Esophagus squamous epithelium (tissue), 5 donors: ENCODE measurements at regions not wholly inside any gene's neighbourhood (a gene's known extent, or its start where the extent isn't known, plus 50 kb on each side); places are given as distances from the start of the nearest gene placed in this dataset.

Source experiments
- DNase-seq: peaks from one replicate; lab custom pipeline; 2025; lab: John Stamatoyannopoulos, UW
- H3K27ac ChIP-seq, 4 donors: fragments of 200-600 bp; sonication (generic); one replicate each; pipeline ENCODE4 v1.5.1; 2016 to 2019; ENCODE audit warnings: mild to moderate bottlenecking in 1 of 4
- H3K27me3 ChIP-seq, 4 donors: fragments of 200-600 bp; sonication (generic); 1 replicate in 3 of 4; 2 replicates in 1 of 4; pipeline versions ENCODE4 v1.5.1 to v1.6.0; 2017 to 2021; ENCODE audit warnings: antibody characterized with exemption in 1 of 4
- H3K36me3 ChIP-seq, 3 donors: fragments of 200-600 bp; sonication (generic); one replicate each; pipeline ENCODE4 v1.5.1; 2016 to 2019
- H3K4me1 ChIP-seq, 3 donors: fragments of 200-600 bp; sonication (generic); one replicate each; pipeline ENCODE4 v1.5.1; 2017 to 2019
- H3K4me3 ChIP-seq, 4 donors: fragments of 200-600 bp; sonication (generic); 1 replicate in 3 of 4; 2 replicates in 1 of 4; pipeline ENCODE4 v1.5.1; 2016 to 2019; ENCODE audit warnings: mild to moderate bottlenecking in 2 of 4, moderate library complexity in 1 of 4
- H3K9me3 ChIP-seq, 3 donors: fragments of 200-600 bp; sonication (generic); one replicate each; pipeline ENCODE4 v1.5.1; 2016 to 2019
- CTCF ChIP-seq, 6 experiments: fragments of 450-650 bp in 4 of 6; fragments of 200-600 bp in 2 of 6; sonication (generic) in 2 of 6; IDR thresholded peaks; one replicate each; pipeline ENCODE4 v1.5.1; 2016 to 2019; ENCODE audit warnings: antibody characterized with exemption in 6 of 6, mild to moderate bottlenecking in 4 of 6, moderate library complexity in 4 of 6
- POLR2A ChIP-seq, 4 donors: fragments of 450-650 bp; IDR thresholded peaks; one replicate each; pipeline ENCODE4 v1.6.1; 2017; ENCODE audit warnings: antibody characterized with exemption in 4 of 4, mild to moderate bottlenecking in 4 of 4, moderate library complexity in 3 of 4
- WGBS, 2 donors: methylation state at CpG; one replicate each; pipeline ENCODE4 v1.1.5; 2018; 5-methylcytosine and 5-hydroxymethylcytosine counted together
- intact Hi-C: fragments of 100-400 bp; cut with DNase I; formaldehyde crosslinking; loops from one replicate; pipeline ENCODE4 v1.15.0; 2022
- donor health status: DM: yes; HTN: yes; CAD: no.

- Histone ChIP-seq H3K36me3 (no peaks in the 10 kb centered on the region), H3K4me3 (no peak overlapping the region), H3K27me3 (no peaks in the 10 kb centered on the region), H3K27ac (no peak overlapping the region), H3K9me3 (peaks cover 0 to 15% (median 10%) of the 10 kb centered on the region in 3 donors), H3K4me1 (peaks cover 0 to 32% (median 0%) of the 10 kb centered on the region in 3 donors)
- no peak for DNase-seq
- intact Hi-C loops: no loop called here
- TF ChIP-seq POLR2A (IDR thresholded peaks at IDR 0.05) (no peak), CTCF (IDR thresholded peaks at IDR 0.05) (no peak)
Measured at GRCh38 chr11:129533395-129533794, 157.7 kb downstream of the BARX2 start.

GRCh38 chr11:129536338-129536737 lies 160.7 kb downstream of the BARX2 start:
- H3K27ac ChIP-seq: no peak overlapping the region
- H3K9me3 ChIP-seq: peaks cover 0 to 24% (median 10%) of the 10 kb centered on the region in 3 donors
- H3K36me3 ChIP-seq: no peaks in the 10 kb centered on the region
- no peaks in the 10 kb centered on the region for H3K27me3 ChIP-seq
- no peak for DNase-seq
- peaks cover 0 to 17% (median 0%) of the 10 kb centered on the region in 3 donors for H3K4me1 ChIP-seq
- TF ChIP-seq POLR2A (IDR thresholded peaks at IDR 0.05) (no peak), CTCF (IDR thresholded peaks at IDR 0.05) (no peak)
- intact Hi-C loops: no loop called here
- no peak overlapping the region for H3K4me3 ChIP-seq
- WGBS, 2 donors: 27 to 41% methylated on average over 1 of the region's 1 CpG

DNA sequence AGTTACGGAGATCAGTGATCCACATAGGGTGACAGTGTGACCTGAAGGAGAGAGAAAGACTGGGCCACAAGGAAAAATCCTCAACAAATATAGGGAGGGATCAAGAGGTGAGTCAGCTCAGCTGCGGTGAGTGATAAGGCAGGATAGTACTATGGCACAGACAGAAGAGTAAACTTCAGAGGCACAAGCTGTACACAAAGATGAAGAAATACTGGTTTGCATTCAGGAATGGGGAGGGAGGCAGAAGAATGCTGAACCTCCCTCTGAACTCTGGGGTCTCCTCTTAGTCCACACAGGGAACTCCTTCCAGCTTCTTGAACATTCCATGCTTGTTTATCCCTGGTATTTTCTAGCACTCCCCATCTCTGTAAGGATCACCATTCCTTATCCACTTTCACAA lies 162.7 kb downstream of the BARX2 start:
- H3K9me3 ChIP-seq: peaks cover 0 to 24% (median 10%) of the 10 kb centered on the region in 3 donors
- no peaks in the 10 kb centered on the region for H3K27me3 ChIP-seq
- no peaks in the 10 kb centered on the region for H3K36me3 ChIP-seq
- no peak overlapping the region for H3K27ac ChIP-seq
- H3K4me1 ChIP-seq: peaks cover 0 to 7% (median 0%) of the 10 kb centered on the region in 3 donors
- H3K4me3 ChIP-seq: no peak overlapping the region
- DNase-seq: no peak
- TF ChIP-seq POLR2A (IDR thresholded peaks at IDR 0.05): no peak
- TF ChIP-seq CTCF (IDR thresholded peaks at IDR 0.05): no peak
- 71 to 82% methylated on average over 2 of the region's 2 CpGs for WGBS, 2 donors
- intact Hi-C loops: no loop called here

DNA sequence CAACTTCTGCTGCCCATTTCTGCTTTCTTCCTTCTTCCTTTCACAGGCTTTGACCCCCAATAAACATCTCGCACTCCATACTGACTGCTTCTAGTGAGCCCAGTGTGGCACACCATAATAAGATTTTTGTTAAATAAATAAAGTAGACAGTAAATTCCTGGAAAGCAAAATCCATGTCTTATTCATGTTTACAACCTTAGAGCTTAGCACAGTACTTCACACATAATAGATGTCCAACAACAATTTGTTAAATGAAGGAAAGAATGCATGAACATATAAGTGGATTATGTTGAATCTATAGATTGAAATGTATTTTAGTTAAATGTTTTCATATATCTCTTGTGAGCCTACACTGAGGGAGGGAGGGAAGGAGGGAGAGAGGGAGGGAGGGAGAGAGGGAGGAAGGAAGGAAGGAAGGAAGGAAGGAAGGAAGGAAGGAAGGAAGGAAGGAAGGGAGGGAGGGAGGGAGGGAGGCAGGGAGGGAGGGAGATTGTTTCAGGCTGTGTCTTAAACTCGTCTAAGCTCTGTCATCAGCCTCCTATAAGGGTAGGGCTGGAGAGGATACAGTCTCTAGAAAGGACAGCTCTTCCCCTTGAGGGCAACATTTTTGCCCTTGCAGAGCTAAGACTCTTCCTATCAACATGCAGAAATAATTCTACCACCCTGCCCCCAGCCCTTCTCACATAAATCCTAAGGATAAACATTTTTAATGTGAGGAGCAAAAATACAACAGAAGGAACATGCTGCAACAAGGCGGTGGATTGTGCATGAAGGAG lies 168.1 kb downstream of the BARX2 start:
- no peak for TF ChIP-seq POLR2A (IDR thresholded peaks at IDR 0.05)
- TF ChIP-seq CTCF (IDR thresholded peaks at IDR 0.05): no peak
- Histone ChIP-seq H3K27ac (no peak overlapping the region), H3K4me3 (no peak overlapping the region), H3K36me3 (no peaks in the 10 kb centered on the region), H3K9me3 (peaks cover 0 to 9% (median 0%) of the 10 kb centered on the region in 3 donors), H3K4me1 (peaks cover 0 to 16% (median 0%) of the 10 kb centered on the region in 3 donors), H3K27me3 (no peaks in the 10 kb centered on the region)
- intact Hi-C loops: no loop called here
- no peak for DNase-seq
- WGBS, 2 donors: 32 to 51% methylated on average over 2 to 3 of the region's 3 CpGs

DNA sequence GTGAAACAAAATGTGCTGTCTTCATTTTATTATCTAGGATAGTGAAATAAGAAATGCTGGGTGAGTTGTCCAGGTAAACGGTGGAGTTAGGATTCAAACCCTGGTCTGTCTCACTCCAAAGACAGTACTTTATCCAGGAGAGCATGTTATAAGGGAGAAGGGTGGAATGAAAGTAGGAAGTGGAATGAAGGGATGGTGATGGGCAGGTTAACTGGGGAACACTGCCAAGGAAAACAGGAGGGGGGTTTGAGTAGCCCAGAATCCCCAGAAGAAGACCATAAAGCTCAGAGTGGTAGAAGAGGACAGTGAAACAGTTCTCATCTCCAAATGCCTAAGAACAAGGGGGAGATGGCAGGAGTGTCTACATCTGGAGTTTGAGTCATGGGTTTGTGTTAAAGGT lies 169.0 kb downstream of the BARX2 start:
- TF ChIP-seq CTCF (IDR thresholded peaks at IDR 0.05): no peak
- TF ChIP-seq POLR2A (IDR thresholded peaks at IDR 0.05): no peak
- no peaks in the 10 kb centered on the region for H3K36me3 ChIP-seq
- intact Hi-C loops: no loop called here
- no peak overlapping the region for H3K27ac ChIP-seq
- no peaks in the 10 kb centered on the region for H3K27me3 ChIP-seq
- peaks cover 0 to 16% (median 0%) of the 10 kb centered on the region in 3 donors for H3K4me1 ChIP-seq
- no peak overlapping the region for H3K4me3 ChIP-seq
- DNase-seq: no peak
- peaks cover 0 to 7% (median 0%) of the 10 kb centered on the region in 3 donors for H3K9me3 ChIP-seq
- WGBS, 2 donors: 64 to 87% methylated on average over 1 of the region's 1 CpG
